Kidney (tissue), 13 donors: ENCODE measurements at regions not wholly inside any gene's neighbourhood (a gene's known extent, or its start where the extent isn't known, plus 50 kb on each side); places are given as distances from the start of the nearest gene placed in this dataset.
A peak's percentile ranks its signal among the peaks of the same experiment; 100 is the strongest.

Experiments used
- DNase-seq, 5 donors: peaks; one replicate each; pipeline ENCODE4 v3.0.0-alpha.2; 2013 to 2020
- FAIRE-seq: peaks from 2 replicates; lab custom pipeline; 2012; peaks lifted over from hg19 to GRCh38; lab: Jason Lieb, UNC
- H3K27ac ChIP-seq, 2 donors: one replicate each; pipeline ENCODE4 v1.7.0; 2013; ENCODE audit warnings: low read depth in 2 of 2, low read length in 2 of 2, inconsistent platforms in 1 of 2
- H3K27me3 ChIP-seq: one replicate; pipeline ENCODE4 v1.7.1; 2013; ENCODE audit warnings: low read length, inconsistent platforms; ENCODE audit not compliant: control insufficient read depth, insufficient read depth
- H3K36me3 ChIP-seq, 3 donors: one replicate each; pipeline versions ENCODE4 v1.7.0 to v1.7.1; 2013; ENCODE audit warnings: low read length in 3 of 3, control low read depth in 1 of 3, inconsistent platforms in 1 of 3; ENCODE audit not compliant: insufficient read depth in 3 of 3, control insufficient read depth in 2 of 3
- H3K4me1 ChIP-seq, 3 donors: one replicate each; pipeline versions ENCODE4 v1.7.0 to v1.7.1; 2013; ENCODE audit warnings: low read length in 3 of 3, inconsistent platforms in 1 of 3, low read depth in 1 of 3; ENCODE audit not compliant: control insufficient read depth in 2 of 3, insufficient read depth in 2 of 3
- H3K4me3 ChIP-seq, 3 donors: one replicate each; pipeline versions ENCODE4 v1.7.0 to v1.8.1; 2013; ENCODE audit warnings: low read length in 3 of 3, control low read depth in 1 of 3, inconsistent platforms in 1 of 3
- H3K9ac ChIP-seq, 3 donors: one replicate each; pipeline versions ENCODE4 v1.7.0 to v1.7.1; 2013; ENCODE audit warnings: low read length in 3 of 3, control low read depth in 1 of 3, inconsistent platforms in 1 of 3
- H3K9me3 ChIP-seq, 3 donors: one replicate each; pipeline versions ENCODE4 v1.7.0 to v1.7.1; 2013; ENCODE audit warnings: low read length in 3 of 3, control low read depth in 1 of 3, inconsistent platforms in 1 of 3; ENCODE audit not compliant: control insufficient read depth in 2 of 3, insufficient read depth in 1 of 3
- CTCF ChIP-seq: IDR thresholded peaks from 3 replicates; pipeline ENCODE4 v1.5.1; 2012; ENCODE audit warnings: mild to moderate bottlenecking, moderate library complexity, borderline replicate concordance; ENCODE audit not compliant: insufficient read depth; ENCODE audit errors: extremely low read depth
- intact Hi-C: fragments of 100-400 bp; cut with DNase I; formaldehyde crosslinking; loops from one replicate; pipeline ENCODE4 v1.11.1; 2022
- donor health status: control.
- donor health status: control.
- donor health status: control.
- donor health status: control.
- donor health status: control.
- donor health status: DM: yes; HTN: yes; CAD: no.
- donor health status: Normal renal cell carcinoma (clear cell type).

- H3K27ac ChIP-seq, result no peak overlapping the region
- intact Hi-C loops, result no loop called here
- no peaks in the 10 kb centered on the region for H3K36me3 ChIP-seq
- no peak overlapping the region for H3K9ac ChIP-seq
- peaks cover 0 to 5% (median 0%) of the 10 kb centered on the region in 3 donors for H3K9me3 ChIP-seq
- H3K4me3 ChIP-seq, result no peak overlapping the region
- TF ChIP-seq CTCF, result no peak
- DNase-seq (no peak), FAIRE-seq (no peak)
- no peaks in the 10 kb centered on the region for H3K4me1 ChIP-seq
- H3K27me3 ChIP-seq, result no peaks in the 10 kb centered on the region
Measured at GRCh38 chr2:200150411-200151086, 155.9 kb upstream of the SPATS2L start.

GRCh38 chr2:200155652-200156051, 150.8 kb upstream of the SPATS2L start:
- FAIRE-seq, result no peak
- peaks cover 0 to 4% (median 0%) of the 10 kb centered on the region in 3 donors for H3K9me3 ChIP-seq
- no peak for DNase-seq
- intact Hi-C loops, result no loop called here
- H3K9ac ChIP-seq, result no peak overlapping the region
- H3K36me3 ChIP-seq, result no peaks in the 10 kb centered on the region
- H3K27ac ChIP-seq, result no peak overlapping the region
- no peaks in the 10 kb centered on the region for H3K4me1 ChIP-seq
- H3K4me3 ChIP-seq, result peak overlapping the region in 1 of 3 donors; percentile 23
- no peaks in the 10 kb centered on the region for H3K27me3 ChIP-seq
- no peak for TF ChIP-seq CTCF

- H3K9me3 ChIP-seq, result no peaks in the 10 kb centered on the region
- H3K9ac ChIP-seq, result no peak overlapping the region
- H3K36me3 ChIP-seq, result no peaks in the 10 kb centered on the region
- DNase-seq (no peak), FAIRE-seq (peak; percentile 3)
- intact Hi-C loops, result no loop called here
- no peaks in the 10 kb centered on the region for H3K4me1 ChIP-seq
- no peaks in the 10 kb centered on the region for H3K27me3 ChIP-seq
- H3K27ac ChIP-seq, result no peak overlapping the region
- peak overlapping the region in 2 of 3 donors; percentile 2 to 23 for H3K4me3 ChIP-seq
- TF ChIP-seq CTCF, result no peak
Measured at GRCh38 chr2:200156166-200156835, 150.2 kb upstream of the SPATS2L start.
